NB4 (cell line): ENCODE measurements at regions not wholly inside any gene's neighbourhood (a gene's known extent, or its start where the extent isn't known, plus 50 kb on each side); places are given as distances from the start of the nearest gene placed in this dataset.

Experiments
- CTCF ChIP-seq: IDR thresholded peaks from one replicate; pipeline ENCODE4 v1.5.1; 2012; ENCODE audit warnings: low read depth, low read length
- POLR2A ChIP-seq: IDR thresholded peaks from 2 replicates; pipeline ENCODE4 v1.6.1; 2011; ENCODE audit warnings: mild to moderate bottlenecking; ENCODE audit not compliant: insufficient read length; ENCODE audit errors: extremely low read depth
- TF ChIP-seq, protein P1 (sequence below): IDR thresholded peaks from 2 replicates; pipeline ENCODE4 v1.6.1; 2011; ENCODE audit warnings: low read depth, low read length

GRCh38 chr12:113598815-113599406 is 127.2 kb upstream of the LHX5 start:
- TF ChIP-seq, protein P1, sequence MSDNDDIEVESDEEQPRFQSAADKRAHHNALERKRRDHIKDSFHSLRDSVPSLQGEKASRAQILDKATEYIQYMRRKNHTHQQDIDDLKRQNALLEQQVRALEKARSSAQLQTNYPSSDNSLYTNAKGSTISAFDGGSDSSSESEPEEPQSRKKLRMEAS: no peak
- no peak for TF ChIP-seq CTCF
- no peak for TF ChIP-seq POLR2A
